HG03097 (cell line): ENCODE measurements at regions not wholly inside any gene's neighbourhood (a gene's known extent, or its start where the extent isn't known, plus 50 kb on each side); places are given as distances from the start of the nearest gene placed in this dataset.

Experiments
- ATAC-seq: cut with Tn5 transposase; IDR thresholded peaks from one replicate; pipeline ENCODE4 v1.9.1; 2021; ENCODE audit not compliant: unreplicated experiment, low FRiP score

DNA sequence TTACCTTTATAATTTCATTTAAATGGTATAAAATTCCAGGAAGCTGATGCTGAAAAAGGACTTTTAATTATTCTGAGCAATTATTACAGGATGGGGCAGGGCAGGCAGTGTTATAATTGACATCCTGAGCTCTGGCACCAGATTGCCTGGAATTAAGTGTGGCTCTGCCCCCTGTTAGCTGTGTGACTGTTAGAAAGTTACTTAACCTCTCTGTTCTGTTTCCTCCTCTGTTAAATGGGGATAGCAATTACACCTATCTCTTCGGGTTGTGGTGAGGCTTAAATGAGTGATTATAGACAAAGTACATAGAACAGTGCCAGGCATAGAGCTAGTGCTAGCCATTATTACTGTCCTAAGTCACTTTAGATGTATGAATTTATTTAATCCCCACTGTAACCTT lies 327.3 kb downstream of the SMAD2 start:
- no peak for ATAC-seq

DNA sequence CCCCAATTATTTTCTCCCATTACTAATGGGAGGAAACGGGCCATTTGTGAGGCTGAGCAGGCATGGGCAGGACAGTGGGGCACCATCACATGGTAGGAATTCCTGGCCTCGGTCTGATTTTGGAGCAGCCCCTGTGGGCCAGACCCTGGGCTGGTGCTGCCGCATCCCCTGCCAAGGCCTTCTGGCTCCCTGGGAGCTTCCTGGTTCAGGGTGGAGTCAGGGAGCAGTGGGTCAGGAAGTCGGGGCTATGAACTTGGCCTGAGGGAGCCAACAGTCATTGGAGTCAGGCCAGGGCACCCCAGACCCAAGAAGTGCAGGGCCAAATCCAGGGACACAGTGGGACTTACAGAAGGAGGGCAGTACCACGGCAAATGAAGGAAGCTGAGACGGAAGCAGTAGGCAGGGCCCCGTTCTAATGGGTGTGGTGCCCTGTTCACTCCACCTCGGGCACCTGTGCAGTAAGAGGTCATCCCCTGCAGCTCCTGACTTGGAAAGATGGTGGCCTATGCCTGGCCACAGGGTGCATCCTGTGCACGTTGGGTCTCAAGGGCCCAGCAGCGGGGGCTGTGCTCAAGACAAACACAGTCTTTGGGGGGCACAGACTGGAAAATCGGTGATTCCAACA lies 328.1 kb downstream of the SMAD2 start:
- ATAC-seq: no peak

DNA sequence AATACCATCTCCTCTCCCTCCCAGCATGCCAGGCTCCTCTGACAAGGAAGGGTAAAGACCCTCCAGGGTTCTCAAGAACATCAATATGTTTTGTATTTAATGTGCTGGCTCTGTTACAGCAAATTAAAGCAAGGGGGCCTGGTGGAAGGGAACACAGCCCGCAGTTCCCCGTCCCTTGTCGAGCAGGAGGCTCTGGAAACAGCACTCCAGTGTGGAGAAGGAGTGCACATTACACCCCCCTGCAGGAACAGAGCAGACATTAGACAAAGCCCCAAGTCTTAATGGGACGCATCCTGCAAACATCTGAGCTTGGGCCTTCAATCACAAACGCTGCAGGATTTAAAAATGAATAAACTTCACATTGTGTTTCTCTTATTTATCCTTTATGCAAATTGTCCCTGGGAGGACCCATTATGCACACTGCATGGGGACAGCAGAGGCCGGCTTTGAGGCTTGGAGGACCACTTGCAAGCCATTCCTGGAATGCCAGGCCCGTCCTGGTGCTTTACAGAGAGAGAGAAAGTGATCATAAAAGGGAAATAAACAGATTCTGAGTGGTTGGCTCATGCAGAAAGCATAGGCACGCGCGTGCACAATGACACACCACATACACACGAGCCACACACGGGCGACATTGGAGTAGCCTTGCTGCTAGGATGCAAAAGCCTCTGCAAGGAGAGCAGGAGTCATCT lies 328.7 kb downstream of the SMAD2 start:
- no peak for ATAC-seq

DNA sequence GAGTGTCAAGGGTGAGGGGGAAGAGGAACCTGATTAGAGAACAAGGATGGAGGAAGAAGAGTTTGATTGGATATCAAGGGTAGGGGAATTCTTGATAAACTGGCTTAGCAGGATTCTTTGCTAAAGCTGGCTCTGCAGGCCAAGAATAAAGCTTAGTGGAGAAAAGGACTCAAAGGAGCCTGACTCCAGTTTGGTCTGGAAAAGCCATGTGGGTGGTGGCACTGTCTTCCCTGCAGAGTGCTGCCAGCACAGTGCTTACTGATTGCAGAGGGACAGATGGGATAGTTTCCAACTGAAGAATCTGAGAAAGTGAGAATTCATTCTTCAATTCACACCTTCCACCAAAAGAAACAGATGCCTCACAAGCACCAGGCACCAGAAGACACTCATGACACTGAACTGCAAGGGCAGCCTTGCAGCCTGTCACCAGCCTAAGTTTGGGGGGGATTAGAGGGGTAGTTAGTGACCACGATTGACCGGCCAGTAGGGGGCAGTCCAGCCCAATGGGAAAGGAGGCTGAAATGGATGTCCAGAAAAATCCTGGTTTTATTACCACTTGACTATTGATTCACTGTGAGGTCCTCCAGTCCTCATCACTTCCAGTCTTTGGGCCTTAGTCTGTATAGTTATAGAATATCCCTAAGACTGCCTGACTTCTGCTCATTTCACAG lies 334.5 kb downstream of the SMAD2 start:
- no peak for ATAC-seq

DNA sequence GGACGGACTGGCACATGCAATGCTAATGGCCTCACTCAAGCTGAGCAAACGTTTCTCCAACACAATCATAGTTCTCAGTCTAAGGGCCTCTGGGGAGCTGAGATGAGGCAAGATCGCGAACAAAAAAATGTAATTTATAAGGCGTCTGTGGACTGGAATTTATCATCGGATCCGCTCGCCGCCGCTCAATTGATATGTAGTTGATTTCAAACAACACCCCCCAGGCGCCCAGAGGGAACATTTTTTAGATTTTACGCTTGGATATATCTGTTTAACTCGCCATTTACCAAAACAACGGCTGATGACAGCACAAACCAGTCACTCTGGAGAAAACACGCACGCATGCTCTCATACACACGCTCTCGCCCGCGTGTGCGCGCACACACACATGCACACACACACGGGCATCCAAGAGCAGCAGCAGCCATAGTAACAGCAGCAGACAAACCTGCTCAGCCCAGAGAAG lies 335.8 kb downstream of the SMAD2 start:
- no peak for ATAC-seq

DNA sequence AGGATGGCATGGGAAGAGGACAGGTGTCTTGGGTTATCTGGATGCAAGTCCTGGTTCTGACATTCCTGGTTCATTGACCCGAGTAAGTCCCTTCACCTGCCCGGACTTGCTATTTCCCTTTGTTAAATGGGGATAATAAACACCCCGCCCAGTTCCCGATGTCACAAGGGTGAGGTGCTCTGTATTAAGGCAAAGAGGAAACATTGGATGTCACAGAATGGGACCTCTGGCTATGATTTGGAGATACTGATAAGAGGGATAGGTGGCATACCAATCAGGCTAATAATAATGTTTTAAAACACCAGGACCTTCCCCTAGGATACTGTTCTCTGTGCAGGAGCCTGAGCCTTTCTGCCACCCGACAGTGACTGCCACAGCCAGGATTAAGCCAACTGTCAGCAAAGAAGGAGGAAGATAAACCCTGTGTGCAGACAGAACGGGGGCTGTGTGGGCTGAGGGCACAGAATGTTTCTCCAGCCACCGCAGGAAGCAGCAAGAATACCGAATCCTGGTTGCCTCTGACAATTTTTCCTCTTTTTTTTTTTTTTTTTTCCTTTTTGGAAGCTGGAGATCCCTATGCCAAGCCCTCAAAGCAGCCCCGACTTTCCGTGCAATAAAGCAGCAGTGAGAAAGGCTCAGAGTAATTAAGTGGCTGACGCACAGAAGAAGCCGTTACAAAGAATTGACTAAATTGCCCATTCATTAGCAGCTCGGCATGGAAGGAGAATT lies 336.6 kb downstream of the SMAD2 start:
- ATAC-seq: no peak

DNA sequence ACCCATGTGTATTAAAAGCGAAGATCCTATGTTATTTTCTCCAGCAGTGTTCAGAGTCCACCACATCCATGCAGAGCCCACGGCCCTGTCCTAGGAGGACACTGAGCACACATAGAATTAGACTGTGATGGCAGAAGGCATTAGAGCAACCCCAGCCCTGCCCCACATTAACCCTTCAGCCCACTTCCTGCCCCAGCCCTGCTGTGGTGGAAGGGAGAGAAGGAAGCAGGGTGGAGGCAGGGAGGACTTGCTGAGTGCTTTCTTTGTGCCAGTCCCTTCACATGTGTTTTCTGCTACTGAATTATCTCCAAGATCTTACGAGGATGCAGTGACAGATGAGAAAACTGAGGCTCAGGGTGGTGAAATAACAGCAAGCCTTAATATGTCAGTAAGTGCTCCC lies 339.0 kb downstream of the SMAD2 start:
- ATAC-seq: no peak

DNA sequence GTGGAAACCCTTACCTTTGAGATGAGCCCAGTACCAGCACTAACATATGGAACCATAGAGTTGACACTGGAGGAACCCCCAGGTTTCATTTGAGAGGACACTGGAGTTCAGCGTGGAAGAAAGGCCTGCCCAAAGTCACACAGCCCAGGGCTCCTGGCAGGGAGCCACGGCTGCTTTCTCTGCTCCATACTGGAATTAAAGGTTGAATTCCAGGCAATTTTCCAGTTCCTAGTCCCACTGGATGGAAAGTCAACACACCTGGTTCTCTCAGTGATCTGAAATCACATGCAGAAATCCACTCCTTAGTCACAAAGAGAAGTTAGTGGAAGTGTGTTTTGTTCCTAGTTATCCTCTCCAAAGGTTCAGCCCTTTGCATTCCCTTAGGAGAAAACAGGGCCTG lies 336.1 kb upstream of the SKOR2 start:
- no peak for ATAC-seq

DNA sequence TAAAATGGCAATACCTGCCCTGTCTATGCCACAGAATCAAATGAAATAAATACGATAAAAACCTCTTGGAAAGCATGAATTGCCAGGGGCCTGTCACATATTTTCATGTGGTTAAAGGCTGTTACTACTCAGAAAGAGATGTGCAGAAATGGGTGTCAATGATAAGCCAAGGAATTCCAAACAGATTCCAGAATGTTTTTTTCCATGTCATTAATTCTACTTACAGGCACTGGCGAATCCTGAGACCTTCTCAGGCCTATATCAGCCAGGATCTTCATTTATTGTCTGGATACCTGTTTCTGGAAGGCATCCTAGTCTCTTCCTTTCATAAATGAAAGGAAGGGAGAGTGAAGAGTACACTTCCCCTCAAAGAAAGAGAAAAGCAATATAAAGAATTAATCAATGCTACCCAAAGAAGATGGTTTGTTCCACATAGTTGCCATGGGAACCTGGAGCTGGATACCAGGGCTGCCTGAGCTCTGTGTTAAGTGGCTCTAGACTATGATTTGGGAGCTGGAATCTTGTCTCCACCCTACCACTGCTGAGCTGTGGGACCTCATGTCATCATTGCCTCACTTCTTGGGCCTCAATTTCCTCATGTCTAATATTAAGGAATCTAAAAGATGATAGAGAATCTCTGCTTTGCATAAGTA lies 335.1 kb upstream of the SKOR2 start:
- ATAC-seq: no peak

DNA sequence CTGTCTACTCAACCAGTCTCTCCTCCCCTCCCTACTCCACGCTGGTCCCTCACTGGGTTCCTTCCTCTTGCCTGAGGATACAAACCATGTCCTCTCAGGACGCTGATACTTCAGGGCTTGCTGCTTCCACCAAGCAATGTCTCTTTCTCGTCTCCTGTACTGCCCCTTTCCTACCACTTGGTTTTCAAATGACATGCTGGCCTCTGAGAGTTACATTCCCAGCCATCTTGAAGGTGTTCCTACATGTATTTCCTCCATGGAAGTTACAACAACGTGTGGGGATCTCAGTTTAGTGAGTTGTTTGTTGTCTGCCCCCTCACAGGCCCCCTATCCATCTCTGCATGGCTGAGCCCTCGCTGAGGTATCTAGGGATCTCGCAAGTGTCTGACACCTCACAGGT lies 334.5 kb upstream of the SKOR2 start:
- no peak for ATAC-seq

DNA sequence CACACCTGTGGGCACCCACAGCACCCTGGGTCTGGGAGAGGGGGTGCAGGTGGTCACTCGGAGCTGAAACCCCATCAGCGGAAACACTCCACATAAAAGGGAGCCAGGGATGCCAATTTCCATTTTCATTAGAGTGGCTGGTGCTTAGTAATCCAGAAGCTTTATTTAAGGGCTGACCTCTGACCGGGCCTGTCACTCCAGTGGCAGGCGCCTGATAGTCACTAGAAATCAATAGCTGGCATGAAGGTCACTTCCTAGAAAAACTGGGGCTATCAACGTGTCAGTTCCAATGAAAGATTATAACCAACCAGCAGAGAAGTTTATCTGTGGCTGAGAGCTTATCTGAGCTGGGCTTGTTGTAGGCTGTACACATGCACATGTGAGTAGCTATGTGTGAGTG lies 333.7 kb upstream of the SKOR2 start:
- ATAC-seq: no peak

DNA sequence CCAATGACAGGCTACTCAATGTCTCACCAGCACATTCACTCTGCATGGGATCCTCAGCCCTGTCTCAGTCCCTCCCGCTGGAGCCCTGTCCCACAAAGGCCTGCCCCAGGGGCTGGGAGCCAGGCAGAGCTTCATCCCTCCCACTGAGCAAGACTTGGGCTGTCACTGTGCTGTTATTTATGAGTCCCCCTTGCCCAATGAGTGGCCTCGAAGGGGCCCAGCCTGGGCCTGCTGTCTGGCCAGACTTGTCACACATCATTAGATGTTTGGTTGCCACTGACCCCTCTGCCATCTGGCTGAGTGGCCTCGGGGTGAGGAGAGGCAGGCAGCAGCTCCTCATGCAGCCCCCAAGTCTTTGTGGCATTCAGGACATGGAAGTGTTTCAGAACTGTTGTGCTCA lies 330.6 kb upstream of the SKOR2 start:
- no peak for ATAC-seq

DNA sequence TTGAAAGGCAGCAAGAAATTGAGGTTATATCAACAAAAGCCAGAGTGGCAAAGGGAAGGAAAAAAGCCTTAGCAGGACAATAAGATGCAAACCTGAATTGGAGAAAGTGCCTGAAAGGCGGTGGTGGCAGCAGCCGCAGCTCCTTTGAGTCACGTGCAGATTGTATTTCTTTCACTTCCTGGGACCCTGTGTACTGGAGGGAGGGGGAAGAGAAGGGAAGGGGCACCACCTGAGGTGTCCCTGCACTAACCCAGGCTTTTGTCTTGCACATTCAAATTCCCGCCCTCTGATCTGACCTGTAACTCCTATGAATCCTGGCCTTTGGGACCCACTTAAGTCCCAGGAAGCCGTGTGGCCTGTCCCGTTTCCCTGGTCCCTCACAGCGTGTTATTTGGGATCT lies 326.1 kb upstream of the SKOR2 start:
- ATAC-seq: no peak

DNA sequence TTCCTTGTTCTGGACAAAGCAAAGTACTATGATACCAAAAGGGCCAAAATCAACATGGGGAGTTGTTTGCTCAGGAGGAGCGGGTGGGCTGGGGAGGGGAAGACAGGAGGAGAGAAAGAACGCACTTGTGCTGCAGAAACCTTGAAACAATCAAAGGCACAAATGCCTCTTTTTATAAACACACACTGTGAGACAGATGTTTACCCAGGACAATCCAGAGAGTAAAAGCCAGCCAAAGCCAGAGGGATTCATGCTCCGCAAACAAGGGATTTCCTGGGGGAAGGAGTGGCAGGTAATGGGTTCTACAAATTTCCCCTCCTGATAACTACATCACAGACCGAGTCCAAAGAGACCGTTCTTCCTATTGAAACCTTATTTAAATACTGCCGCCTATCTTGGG lies 323.5 kb upstream of the SKOR2 start:
- no peak for ATAC-seq

DNA sequence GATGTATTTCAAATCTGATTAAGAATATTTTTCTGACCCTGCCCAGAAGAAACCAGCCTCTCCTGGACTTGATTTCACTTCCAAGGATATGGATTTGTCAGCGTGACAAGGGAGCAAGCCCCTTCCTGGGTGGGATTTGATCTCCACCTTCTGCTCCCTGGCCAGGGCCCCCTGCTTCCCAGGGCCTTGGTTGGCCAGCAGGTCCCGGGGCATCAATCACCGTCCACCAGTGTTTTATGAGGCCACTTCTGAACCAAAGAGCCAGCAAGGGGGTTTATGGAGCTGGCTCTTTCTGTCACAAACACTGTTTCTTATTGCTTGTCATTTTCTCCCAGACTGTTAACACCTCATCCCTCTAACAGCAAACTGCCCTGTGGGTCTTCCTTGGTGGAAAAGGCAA lies 320.5 kb upstream of the SKOR2 start:
- ATAC-seq: no peak

DNA sequence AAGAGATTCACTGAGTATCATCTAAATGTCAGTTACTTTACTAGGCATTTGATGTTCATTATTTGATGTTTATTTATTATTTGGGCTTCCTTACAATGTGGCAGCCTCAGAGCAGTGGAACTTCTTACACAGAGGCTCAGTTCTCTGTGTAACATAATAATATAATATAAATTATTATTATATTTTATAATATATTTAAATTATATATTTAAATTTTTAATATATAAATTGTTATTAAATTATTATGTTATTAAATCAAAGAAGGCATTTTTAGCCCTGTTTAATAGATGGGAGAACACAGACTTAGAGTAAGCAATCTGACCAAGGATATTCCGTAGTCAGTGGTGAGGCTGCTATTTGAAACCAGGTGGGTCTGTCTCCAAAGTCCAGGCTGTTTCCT lies 315.3 kb upstream of the SKOR2 start:
- no peak for ATAC-seq

DNA sequence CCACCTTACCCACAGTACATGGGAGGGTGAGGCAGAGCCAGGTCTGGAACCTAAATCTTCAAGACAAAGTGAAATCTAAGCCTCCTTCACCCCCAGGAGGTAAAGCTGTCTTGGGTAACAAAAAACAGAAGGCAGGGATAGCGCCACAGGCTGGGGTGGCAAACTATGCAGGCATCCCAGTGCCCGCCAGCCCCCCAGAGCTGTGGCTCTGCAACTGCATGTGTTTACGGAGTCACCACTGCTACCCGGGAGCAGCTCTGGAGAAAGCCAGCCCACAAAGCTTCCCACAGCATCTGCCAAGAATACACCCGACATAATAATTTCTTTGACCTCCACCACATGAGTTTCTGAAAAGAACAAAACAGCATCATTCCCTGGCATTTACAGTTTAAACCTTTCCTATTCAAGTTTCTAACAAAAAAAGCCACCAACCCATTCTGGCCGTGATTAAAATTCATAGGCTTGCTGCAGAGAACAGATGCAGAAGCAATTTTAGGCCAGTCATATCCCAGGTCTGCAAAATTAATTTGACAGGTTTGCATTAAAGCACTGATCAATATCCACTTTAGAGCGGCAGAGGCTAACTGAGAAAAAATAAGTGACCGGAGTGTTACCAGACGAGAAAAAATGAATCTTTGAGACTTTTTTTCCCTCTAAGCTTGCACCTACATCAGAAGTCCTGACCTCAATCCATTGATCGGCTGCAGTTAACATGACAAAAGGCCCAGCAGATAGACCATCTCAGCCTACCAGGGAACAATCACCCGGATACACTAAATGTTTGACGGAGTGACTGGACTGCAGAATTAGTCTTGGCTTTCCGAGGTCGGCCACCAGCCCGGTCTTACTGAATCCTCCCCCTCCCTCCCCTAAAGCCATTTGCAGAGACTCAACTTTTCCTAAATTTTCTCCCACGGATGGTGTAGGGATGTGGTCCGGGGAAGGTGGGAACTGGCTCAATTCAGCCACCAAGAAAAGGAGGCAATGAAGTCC lies 309.6 kb upstream of the SKOR2 start:
- ATAC-seq: no peak

DNA sequence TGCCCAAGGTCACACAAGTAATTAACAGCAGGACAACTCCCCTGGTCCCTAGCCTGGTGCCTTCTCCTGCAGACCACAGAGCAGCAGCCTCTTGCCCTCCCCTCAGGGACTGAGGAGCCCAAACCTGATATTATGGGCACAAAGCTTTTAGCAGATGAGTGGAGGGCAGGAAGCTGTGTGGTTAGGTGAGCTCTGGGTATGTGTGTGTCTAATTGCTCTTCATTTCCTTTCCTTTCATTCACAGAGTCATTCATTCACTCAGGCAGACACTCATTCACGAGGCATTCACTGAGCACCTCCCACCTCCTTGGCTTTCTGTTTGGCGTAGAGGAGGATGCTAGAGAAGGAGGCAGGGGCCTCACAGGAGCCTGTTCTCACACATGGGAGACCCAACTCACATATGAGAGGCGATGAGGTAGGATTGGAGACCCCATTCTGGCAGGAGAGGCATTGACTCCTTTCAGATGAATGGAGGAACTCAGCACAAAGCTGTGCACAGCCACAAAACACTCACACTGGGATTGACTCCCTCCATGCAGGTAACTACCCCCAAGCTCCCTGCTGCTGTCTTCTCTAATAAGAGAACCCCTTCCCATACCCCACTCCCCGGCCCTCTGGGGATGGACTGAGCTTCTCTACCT lies 306.8 kb upstream of the SKOR2 start:
- peak; percentile 95 for ATAC-seq

DNA sequence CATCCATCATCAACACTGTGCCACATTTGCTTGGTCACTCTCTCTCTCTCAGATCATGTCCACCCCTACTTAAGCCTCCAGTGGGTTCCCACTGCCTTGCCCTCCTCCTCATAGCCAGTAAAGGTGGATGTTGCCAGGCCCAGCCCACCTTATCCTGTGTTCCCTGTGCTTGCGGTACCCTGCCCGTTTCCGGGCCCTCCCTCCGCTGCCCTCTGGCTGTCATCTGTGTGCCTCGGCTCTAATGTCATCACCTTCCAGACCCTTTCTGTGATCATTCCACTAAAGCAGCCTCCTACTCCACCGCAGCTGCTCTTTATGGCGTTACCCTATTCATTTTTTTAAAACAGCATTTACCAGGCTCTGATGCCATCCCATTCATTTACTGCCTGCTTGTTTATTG lies 305.7 kb upstream of the SKOR2 start:
- no peak for ATAC-seq
